Neural cell (in vitro differentiated cells): ENCODE measurements at regions not wholly inside any gene's neighbourhood (a gene's known extent, or its start where the extent isn't known, plus 50 kb on each side); places are given as distances from the start of the nearest gene placed in this dataset.

Source experiments
- H2AFZ ChIP-seq: fragments of 200-600, 300-800 bp; sonication (generic), shearing (Covaris generic); 2 replicates; pipeline ENCODE4 v1.6.0; 2014; ENCODE audit warnings: low read depth, mild to moderate bottlenecking, antibody characterized with exemption, low read length, moderate library complexity
- H3F3A ChIP-seq: fragments of 200-600 bp; shearing (Covaris generic); 2 replicates; pipeline ENCODE4 v1.6.1; 2016; ENCODE audit warnings: mild to moderate bottlenecking, moderate library complexity, mixed read lengths, antibody characterized with exemption, low read length; ENCODE audit not compliant: insufficient read depth, poor library complexity, severe bottlenecking
- H3K27ac ChIP-seq: fragments of 200-600, 300-800 bp; sonication (generic), shearing (Covaris generic); 2 replicates; pipeline ENCODE4 v1.5.1; 2014; ENCODE audit warnings: mild to moderate bottlenecking, low read length, moderate library complexity
- H3K27me3 ChIP-seq: fragments of 300-800, 200-600 bp; sonication (generic), shearing (Covaris generic); 2 replicates; pipeline ENCODE4 v1.6.0; 2014; ENCODE audit warnings: mild to moderate bottlenecking, low read depth, low read length, moderate library complexity; ENCODE audit not compliant: insufficient read depth
- H3K36me3 ChIP-seq: fragments of 300-800, 200-600 bp; sonication (generic), shearing (Covaris generic); 2 replicates; pipeline ENCODE4 v1.5.1; 2014; ENCODE audit warnings: mild to moderate bottlenecking, antibody characterized with exemption, low read length, moderate library complexity; ENCODE audit not compliant: insufficient read depth
- H3K4me2 ChIP-seq: fragments of 300-800, 200-600 bp; sonication (generic), shearing (Covaris generic); 2 replicates; pipeline ENCODE4 v1.6.0; 2014; ENCODE audit warnings: mild to moderate bottlenecking, low read length
- H3K4me3 ChIP-seq: fragments of 300-800, 200-600 bp; sonication (generic), shearing (Covaris generic); 2 replicates; pipeline ENCODE4 v1.5.1; 2014; ENCODE audit warnings: mild to moderate bottlenecking, low read length, moderate library complexity
- H3K79me2 ChIP-seq: fragments of 200-600 bp; shearing (Covaris generic); replicated peaks from 2 replicates; pipeline ENCODE4 v1.6.0; 2014; ENCODE audit warnings: mild to moderate bottlenecking, low read length, moderate library complexity; ENCODE audit not compliant: insufficient read depth
- H3K9ac ChIP-seq: fragments of 300-800, 200-600 bp; sonication (generic), shearing (Covaris generic); 2 replicates; pipeline ENCODE4 v1.6.1; 2016; ENCODE audit warnings: mild to moderate bottlenecking, low read length, mixed read lengths
- H3K9me2 ChIP-seq: fragments of 200-600 bp; shearing (Covaris generic); 2 replicates; pipeline ENCODE4 v1.6.1; 2016; ENCODE audit warnings: mild to moderate bottlenecking, low read length, mixed read lengths; ENCODE audit not compliant: insufficient read depth
- H3K9me3 ChIP-seq: fragments of 200-600, 300-800 bp; sonication (generic), shearing (Covaris generic); 2 replicates; pipeline ENCODE4 v1.6.1; 2016; ENCODE audit warnings: mild to moderate bottlenecking, mixed run types, low read length, moderate library complexity, mixed read lengths
- H4K20me1 ChIP-seq: fragments of 200-600 bp; shearing (Covaris generic); 2 replicates; pipeline ENCODE4 v1.6.1; 2016; ENCODE audit warnings: mild to moderate bottlenecking, mixed run types; ENCODE audit not compliant: insufficient read depth
- CTCF ChIP-seq: fragments of 450-650 bp; IDR thresholded peaks from 2 replicates; pipeline ENCODE4 v1.5.1; 2014; ENCODE audit warnings: antibody characterized with exemption, mild to moderate bottlenecking, moderate library complexity; ENCODE audit not compliant: poor library complexity, severe bottlenecking
- EP300 ChIP-seq: fragments of 450-650 bp; conservative IDR thresholded peaks from 2 replicates; pipeline ENCODE4 v1.6.1; 2014; ENCODE audit warnings: antibody characterized with exemption, mild to moderate bottlenecking, moderate library complexity; ENCODE audit not compliant: poor library complexity, severe bottlenecking
- EZH2 ChIP-seq: fragments of 200-600, 300-800 bp; shearing (Covaris generic), sonication (generic); IDR thresholded peaks from 2 replicates; pipeline ENCODE4 v1.6.1; 2014; ENCODE audit warnings: antibody characterized with exemption, low read length, borderline replicate concordance, mild to moderate bottlenecking; ENCODE audit not compliant: insufficient read depth, poor library complexity, severe bottlenecking
- MXI1 ChIP-seq: fragments of 450-650 bp; conservative IDR thresholded peaks from 2 replicates; pipeline ENCODE4 v1.6.1; 2014; ENCODE audit warnings: antibody characterized with exemption, mild to moderate bottlenecking; ENCODE audit not compliant: poor library complexity, severe bottlenecking
- POLR2AphosphoS5 ChIP-seq: IDR thresholded peaks from 2 replicates; pipeline ENCODE4 v1.6.1; 2012
- RAD21 ChIP-seq: fragments of 450-650 bp; conservative IDR thresholded peaks from 2 replicates; pipeline ENCODE4 v1.6.1; 2014; ENCODE audit warnings: antibody characterized with exemption, mild to moderate bottlenecking, moderate library complexity
- REST ChIP-seq: IDR thresholded peaks from 2 replicates; pipeline ENCODE4 v1.6.1; 2012; ENCODE audit warnings: borderline replicate concordance
- SMC3 ChIP-seq: fragments of 450-650 bp; conservative IDR thresholded peaks from 2 replicates; pipeline ENCODE4 v1.6.1; 2014; ENCODE audit warnings: antibody characterized with exemption, mild to moderate bottlenecking, moderate library complexity; ENCODE audit not compliant: poor library complexity
- TAF1 ChIP-seq: IDR thresholded peaks from 2 replicates; pipeline ENCODE4 v1.6.1; 2012; ENCODE audit warnings: low read depth

- Histone ChIP-seq H3K4me3 (no peak overlapping the region), H3F3A (no peaks in the 10 kb centered on the region), H2AFZ (no peak overlapping the region), H3K9ac (no peak overlapping the region), H3K9me3 (no peaks in the 10 kb centered on the region), H3K79me2 (no peaks in the 10 kb centered on the region), H3K4me2 (no peak overlapping the region), H3K36me3 (no peaks in the 10 kb centered on the region), H3K27me3 (no peaks in the 10 kb centered on the region), H3K27ac (peak overlapping the region; percentile 51), H3K9me2 (no peaks in the 10 kb centered on the region), H4K20me1 (no peaks in the 10 kb centered on the region)
- TF ChIP-seq REST, result no peak
- TF ChIP-seq SMC3, result no peak
- TF ChIP-seq EP300, result peak; percentile 63
- no peak for TF ChIP-seq RAD21
- TF ChIP-seq POLR2AphosphoS5, result peak; percentile 35
These were observed 243.6 kb upstream of the CSNK1A1L start for GRCh38 chr13:37348916-37349643.

- Histone ChIP-seq H3K9ac (no peak overlapping the region), H3K27ac (no peak overlapping the region), H2AFZ (no peak overlapping the region), H3K36me3 (no peaks in the 10 kb centered on the region), H4K20me1 (no peaks in the 10 kb centered on the region), H3K4me3 (no peak overlapping the region), H3K27me3 (no peaks in the 10 kb centered on the region), H3K79me2 (no peaks in the 10 kb centered on the region), H3K9me2 (no peaks in the 10 kb centered on the region), H3F3A (no peaks in the 10 kb centered on the region), H3K9me3 (no peaks in the 10 kb centered on the region), H3K4me2 (no peak overlapping the region)
- TF ChIP-seq RAD21, result no peak
- no peak for TF ChIP-seq CTCF
- no peak for TF ChIP-seq EZH2
- TF ChIP-seq MXI1, result no peak
- no peak for TF ChIP-seq SMC3
- TF ChIP-seq REST, result no peak
- TF ChIP-seq TAF1, result no peak
- TF ChIP-seq POLR2AphosphoS5, result no peak
- no peak for TF ChIP-seq EP300
These were observed 240.4 kb upstream of the CSNK1A1L start for GRCh38 chr13:37345869-37346268.
